ENCODE measurements at regions not wholly inside any gene's neighbourhood (a gene's known extent, or its start where the extent isn't known, plus 50 kb on each side); places are given as distances from the start of the nearest gene placed in this dataset.

- no peak for DNase-seq (ENCODE audit: low read depth in 2 of 2)
Measured at GRCh38 chr22:26893173-26894110, 236.1 kb downstream of the MIAT start.

GRCh38 chr22:26894362-26894761 lies 237.0 kb downstream of the MIAT start:
- no peak for DNase-seq (ENCODE audit: low read depth in 2 of 2)

DNA sequence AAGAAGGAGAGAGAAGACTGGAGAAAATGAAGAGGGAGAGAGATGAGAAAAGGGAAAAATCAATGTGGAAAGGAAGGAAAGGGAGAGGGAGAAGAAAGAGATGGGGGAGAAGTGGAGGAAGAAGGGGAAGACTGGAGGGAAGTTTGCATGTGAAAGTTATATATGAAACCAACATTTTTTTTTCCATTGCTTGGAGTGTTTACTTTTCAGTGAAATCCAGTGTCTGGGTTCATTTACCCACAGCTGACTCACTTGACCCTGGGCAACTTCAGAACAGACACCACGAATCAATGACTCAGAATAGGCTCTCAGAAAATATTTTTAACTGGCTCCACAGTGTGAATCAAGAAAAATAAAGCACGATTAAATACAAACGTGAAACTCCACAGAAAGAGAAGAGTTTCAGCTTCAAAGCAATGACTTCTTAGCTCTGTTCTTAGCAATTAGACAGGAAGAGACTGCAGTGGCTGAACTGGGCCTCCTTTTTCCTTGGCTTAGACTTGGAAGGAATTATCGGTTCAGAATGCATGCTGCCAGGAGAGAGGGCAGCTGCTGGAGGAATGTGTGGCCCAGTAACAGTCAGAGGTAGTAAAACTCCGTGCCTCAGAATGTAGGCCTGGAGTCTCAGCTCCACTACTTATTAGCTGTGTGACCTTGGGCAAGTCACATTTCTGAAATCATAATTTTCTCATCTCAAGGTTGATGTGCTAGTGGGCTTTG lies 237.5 kb downstream of the MIAT start:
- no peak for DNase-seq (ENCODE audit: low read depth in 2 of 2)

DNA sequence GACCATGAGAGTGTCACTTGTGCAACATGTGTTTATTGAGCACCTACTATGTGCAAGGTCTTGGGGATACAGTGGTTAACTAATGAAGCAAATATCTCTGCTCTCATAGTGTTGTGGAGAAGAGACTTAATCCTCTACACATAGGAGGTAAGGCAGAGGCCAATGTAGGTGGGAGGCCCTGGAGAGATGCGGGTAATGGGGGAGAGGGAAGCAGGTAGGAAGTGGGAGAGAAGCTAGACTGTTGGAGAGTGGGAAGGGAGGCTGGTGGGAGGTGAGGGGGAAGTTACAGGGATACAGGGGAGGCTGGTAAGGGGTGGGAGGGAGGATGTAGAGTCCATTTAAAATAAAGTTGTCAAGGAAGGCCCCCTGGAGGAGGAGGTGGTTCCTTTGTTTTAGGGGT lies 240.0 kb downstream of the MIAT start:
- DNase-seq (ENCODE audit: low read depth in 2 of 2): no peak

- DNase-seq (ENCODE audit: low read depth in 2 of 2): no peak
Measured at GRCh38 chr22:26898946-26899605, 241.7 kb downstream of the MIAT start.

DNA sequence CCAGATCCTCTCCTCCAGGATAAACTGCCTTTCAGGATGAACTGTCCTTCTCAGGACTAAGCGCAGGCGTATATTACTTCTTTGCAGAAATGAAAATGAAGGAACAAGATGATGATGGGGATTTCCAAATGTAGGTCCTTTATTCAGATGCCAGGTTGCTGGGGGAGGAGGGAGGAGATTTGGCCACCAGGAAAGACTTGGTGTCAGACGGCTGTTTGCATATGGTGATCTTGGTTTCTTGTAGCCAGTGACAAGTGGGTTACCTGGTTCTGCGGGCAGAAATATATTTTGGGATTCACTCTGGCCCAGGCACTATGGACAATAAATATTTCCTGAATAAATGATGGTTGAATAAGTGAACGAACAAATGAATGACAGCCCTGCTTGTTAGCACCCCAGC lies 243.4 kb downstream of the MIAT start:
- no peak for DNase-seq (ENCODE audit: low read depth in 2 of 2)

- no peak for DNase-seq (ENCODE audit: low read depth in 2 of 2)
Measured at GRCh38 chr22:26901198-26901816, 243.9 kb downstream of the MIAT start.

GRCh38 chr22:26902401-26903029 lies 245.1 kb downstream of the MIAT start:
- no peak for DNase-seq (ENCODE audit: low read depth in 2 of 2)

DNA sequence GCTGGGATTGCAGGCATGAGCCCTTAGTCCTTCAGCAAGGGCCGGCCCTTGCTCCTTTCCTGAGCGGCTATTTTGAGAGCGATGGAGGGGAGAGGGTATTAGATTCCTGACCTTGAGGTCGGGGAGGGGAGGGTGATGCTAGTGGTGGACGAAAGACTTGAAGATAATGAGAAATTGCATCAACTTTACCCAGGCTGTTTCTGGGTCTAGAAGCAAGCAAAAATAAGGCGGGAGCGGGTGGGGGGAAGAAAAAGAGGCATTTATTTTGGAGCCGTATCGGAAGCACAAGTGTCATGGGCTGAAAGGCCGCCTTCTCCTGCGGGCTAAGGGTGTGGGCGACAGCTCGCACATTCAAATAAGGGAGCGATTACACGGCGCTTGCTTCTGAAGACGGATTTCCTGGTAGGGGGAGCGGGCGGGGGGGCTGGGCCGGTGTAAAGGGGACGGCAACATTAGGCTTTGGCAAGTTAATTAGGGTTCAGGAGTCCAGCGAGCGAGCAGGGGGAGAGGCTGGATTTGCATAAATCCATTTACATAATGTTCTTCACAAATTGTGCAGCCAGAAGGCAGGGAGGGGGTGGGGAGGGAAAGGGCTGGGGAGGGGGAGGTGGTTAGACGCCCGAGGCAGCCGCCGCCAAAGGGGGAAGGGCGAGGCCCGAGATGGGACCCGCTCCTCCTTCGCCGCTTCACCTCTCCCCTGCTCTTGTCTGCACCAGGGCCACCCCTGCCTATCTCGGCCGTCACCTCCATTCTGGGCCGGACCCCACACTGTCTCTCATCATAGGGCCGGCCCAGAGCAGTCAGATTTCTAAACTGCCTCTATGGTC lies 245.9 kb downstream of the MIAT start:
- no peak for DNase-seq (ENCODE audit: low read depth in 2 of 2)

DNA sequence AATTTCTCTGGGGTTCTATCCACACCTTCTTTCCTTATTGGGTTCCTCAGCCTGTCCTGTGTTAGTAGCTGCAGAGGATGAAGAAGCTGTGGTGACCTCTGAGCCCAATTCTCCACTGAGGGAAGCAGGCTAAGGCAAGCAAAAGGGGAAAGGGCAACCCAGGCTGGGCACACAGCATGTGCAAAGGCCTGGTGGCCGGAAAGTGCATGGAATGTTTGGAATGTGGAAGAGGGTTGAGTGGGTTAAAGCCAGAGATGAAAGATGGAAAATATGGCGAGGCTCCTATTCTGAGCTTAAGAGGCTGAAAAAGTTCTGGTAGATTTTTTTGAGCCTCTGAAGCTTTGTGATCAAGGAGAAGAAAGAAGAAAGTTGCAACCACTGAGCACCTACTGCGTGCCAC lies 247.1 kb downstream of the MIAT start:
- no peak for DNase-seq (ENCODE audit: low read depth in 2 of 2)

DNA sequence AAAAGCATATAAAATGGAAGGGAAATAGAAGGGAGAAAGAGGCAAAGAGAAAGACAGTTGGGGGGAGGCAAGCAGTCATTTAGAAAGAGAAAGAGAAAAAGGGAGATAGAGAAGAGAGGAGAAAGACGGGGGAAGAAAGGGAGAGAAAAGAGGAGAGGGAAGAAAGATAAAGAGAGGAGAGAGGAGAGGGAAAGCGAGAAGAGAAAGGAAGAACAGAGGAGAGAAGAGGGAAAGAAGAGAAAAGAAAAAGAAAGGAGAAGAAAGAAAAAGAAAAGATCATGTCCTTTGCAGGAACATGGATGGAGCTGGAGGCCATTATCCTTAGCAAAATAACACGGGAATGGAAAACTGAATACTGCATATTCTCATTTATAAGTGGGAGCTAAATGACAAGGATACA lies 247.7 kb downstream of the MIAT start:
- DNase-seq (ENCODE audit: low read depth in 2 of 2): no peak

- no peak for DNase-seq (ENCODE audit: low read depth in 2 of 2)
Measured at GRCh38 chr22:26905640-26906039, 248.3 kb downstream of the MIAT start.

- DNase-seq (ENCODE audit: low read depth in 2 of 2): no peak
Measured at GRCh38 chr22:26906464-26906863, 249.1 kb downstream of the MIAT start.

DNA sequence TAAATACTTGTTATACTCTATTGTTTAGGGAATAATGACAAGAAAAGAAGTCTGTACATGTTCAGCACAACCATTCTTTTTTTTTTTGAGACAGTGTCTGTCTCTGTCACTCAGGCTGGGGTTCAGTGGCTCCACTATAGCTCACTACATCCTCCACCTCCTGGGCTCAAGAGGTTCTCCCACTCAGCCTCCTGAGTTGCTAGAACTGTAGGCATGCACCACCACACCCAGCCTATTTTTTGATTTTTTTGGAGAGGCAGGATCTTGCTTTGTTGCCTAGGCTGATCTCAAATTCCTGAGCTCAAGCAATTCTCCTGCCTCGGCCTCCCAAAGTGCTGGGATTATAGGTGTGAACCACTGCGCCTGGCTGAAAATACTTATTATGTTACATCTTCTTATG lies 250.0 kb downstream of the MIAT start:
- no peak for DNase-seq (ENCODE audit: low read depth in 2 of 2)

DNA sequence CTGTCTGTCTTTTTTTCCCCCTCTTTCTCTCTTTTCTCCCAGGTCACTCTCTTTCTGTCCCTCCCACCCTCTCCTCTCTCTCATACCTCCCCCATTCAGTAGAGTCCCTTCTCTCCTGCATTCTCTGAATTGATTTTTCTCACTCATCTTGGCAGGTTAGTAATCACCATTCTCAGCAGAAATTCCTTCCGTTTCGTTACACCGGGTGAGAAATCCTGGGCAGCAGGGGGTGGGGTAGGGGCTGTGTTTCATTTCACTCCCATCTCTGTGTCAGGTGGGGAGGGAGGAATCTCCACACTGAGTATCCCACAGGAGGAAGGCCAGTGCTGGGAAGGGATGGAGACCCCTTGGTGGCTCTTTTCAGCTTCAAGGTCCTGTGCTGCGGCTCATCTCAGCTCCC lies 253.5 kb downstream of the MIAT start:
- DNase-seq (ENCODE audit: low read depth in 2 of 2): no peak

DNA sequence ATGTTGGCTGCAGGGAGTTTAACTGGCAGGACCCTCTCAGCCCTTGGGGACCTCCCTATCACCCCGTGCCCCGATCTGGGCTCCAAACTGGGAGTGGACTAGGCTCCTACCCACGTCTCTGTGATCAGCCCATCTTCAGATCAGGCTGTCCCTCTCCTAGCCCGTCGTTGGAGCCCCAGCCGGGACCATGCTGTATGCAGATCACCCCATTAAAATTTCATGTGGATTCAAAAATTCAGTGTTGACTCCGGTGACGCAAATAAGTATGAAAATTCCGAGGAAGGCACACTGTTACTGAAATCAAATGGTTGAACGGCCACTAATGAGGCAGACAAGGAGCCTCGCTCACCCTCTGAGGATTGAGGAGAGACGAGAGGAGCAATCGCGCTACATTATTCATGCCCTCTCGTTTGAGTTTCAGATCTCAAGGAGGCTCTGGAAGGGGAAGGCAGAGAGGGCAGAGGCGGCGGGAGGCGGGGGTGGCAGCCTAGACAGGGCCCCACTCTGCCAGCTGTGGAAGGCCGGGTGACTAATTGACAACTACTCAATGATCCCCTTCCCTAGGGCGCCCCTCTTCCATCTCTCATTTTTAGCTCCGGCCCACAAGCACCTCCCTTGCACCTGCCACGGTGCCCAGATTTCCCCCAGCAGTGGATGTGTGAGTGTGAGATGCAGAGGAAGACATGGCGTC lies 255.4 kb downstream of the MIAT start:
- no peak for DNase-seq (ENCODE audit: low read depth in 2 of 2)

DNA sequence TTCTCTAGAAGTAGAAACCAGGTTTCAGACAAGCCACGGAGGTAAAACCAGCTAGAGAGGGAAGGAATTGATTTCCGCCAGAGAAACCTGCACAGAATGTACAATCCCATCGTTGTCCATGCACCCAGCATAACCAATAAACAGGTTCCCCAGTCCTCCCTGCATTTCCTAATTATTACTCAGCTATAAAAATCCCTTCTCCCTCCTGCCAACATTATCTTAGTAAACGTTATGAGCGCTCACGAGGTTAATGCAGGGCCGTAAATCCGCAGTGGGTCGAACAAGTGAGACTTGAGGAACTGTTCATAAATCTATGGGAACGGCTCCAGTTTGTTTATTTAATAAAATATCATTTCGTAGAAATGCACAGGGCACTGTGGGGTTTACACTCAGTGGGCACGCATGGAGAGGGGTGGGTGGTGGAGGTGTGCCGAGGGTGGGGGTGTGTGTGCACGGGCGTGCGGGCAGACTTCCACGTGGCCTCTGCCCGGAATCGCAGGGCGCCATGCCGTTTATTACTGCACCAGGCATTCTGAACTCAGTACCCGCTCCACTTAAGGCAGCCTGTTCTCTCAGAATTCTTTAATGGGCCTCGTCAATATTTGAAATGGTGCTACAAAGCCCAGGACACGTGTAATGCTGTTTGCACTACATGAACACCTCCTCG lies 257.3 kb downstream of the MIAT start:
- DNase-seq (ENCODE audit: low read depth in 2 of 2): no peak

GRCh38 chr22:26916236-26916635 lies 258.8 kb downstream of the MIAT start:
- DNase-seq (ENCODE audit: low read depth in 2 of 2): no peak

GRCh38 chr22:26918226-26918625 lies 260.8 kb downstream of the MIAT start:
- DNase-seq (ENCODE audit: low read depth in 2 of 2): no peak

- DNase-seq (ENCODE audit: low read depth in 2 of 2): no peak
Measured at GRCh38 chr22:26921726-26922125, 264.3 kb downstream of the MIAT start.

Data from stimulated activated CD4-positive, alpha-beta T cell treated with anti-CD3 and anti-CD28 coated beads, Interleukin-1b, Interleukin-23, amount 100 ng/mL, for 4 hours (primary cell).